Cardiac septum (tissue), 1 donor: ENCODE measurements at regions not wholly inside any gene's neighbourhood (a gene's known extent, or its start where the extent isn't known, plus 50 kb on each side); places are given as distances from the start of the nearest gene placed in this dataset.

Experiments
- DNase-seq: peaks from one replicate; pipeline ENCODE4 v3.0.0-alpha.2; 2020; ENCODE audit warnings: low spot score
- intact Hi-C: fragments of 100-400 bp; cut with DNase I; formaldehyde crosslinking; loops from one replicate; pipeline ENCODE4 v1.14.0; 2022
- donor health status: DM: no; HTN: no; CAD: no.

DNA sequence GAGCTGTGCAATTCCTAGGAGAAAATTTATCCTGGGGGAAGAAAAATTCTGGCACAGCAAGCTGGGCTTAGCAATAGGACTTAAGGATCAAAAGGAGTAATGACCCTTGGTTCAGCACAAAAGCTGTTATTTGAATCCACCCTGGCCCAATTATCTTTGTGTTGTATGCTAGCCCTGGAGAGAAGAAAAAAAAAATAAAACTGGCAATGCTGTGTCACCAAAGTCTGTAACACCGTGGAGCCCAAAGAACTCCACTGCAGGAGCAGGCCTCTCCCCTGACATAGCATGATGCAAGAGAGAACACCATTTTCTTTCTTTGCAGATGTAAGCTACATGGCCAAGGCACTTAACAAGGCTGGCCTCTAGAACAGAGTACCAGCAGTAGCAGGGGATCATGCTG, 63.0 kb upstream of the ARHGAP5 start:
- intact Hi-C loops: no loop called here
- no peak for DNase-seq

DNA sequence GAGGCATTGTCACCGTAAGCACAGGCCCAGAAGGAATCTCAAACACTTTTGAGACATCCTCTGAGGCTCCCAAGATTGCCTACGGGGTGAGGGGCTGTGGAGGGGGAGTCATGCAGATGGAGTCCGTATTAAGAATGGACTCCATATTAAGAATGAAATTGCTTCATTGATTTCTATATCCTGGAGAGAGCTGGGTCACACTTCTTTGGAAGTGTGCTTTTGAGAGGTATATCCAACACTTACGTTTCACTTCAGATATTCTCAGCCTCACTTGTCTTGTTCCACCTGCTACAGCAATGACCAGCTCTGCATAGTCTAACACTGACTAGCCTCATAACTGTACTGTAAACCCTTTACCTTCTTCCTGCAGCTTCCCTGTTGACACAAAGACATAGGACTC, 62.6 kb upstream of the ARHGAP5 start:
- DNase-seq: no peak
- intact Hi-C loops: no loop called here

- DNase-seq: no peak
- intact Hi-C loops: no loop called here
Measured at GRCh38 chr14:32015166-32015565, 61.9 kb upstream of the ARHGAP5 start.

DNA sequence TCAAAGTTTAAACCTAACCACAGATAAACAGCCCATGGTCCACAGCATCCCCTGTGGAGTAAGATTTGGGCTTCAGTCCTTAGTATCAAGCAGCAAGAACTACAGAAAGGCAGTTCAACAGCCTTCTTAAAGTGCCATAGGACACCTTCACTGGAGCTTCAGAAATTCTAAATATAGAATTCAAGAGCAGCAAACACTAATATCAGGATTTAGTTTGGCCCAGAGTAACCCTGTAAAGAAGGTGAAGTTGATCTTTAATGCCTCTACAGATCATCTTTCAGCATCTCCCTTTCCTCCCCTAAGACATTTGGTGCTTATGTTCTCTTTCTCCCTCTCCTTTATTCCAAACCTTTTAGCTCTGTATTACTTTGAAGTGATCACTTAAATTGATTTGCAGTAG, 59.5 kb upstream of the ARHGAP5 start:
- intact Hi-C loops: no loop called here
- no peak for DNase-seq

- intact Hi-C loops: no loop called here
- DNase-seq: no peak
Measured at GRCh38 chr14:32018391-32019092, 58.6 kb upstream of the ARHGAP5 start.

- intact Hi-C loops: no loop called here
- no peak for DNase-seq
Measured at GRCh38 chr14:32019276-32019675, 57.8 kb upstream of the ARHGAP5 start.

- DNase-seq: no peak
- intact Hi-C loops: no loop called here
Measured at GRCh38 chr14:32020882-32021281, 56.2 kb upstream of the ARHGAP5 start.

DNA sequence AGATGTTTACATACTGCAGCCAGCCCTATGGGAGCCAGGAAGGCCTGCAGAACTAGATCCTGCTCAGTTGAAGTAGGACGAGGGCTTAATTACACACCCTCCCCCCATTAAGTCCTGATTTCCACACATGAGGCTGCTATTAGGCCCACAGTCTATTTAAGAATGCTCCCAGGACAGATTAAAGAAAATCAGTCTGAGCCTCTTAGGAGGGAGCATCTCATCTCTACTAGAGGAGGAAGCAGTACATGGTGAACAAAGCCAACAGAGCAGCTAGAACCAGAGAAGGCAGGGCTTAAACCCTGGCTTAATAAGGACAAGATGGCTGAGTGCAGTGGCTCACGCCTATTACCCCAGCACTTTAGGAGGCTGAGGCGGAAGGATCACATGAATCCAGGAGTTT, 55.8 kb upstream of the ARHGAP5 start:
- no peak for DNase-seq

DNA sequence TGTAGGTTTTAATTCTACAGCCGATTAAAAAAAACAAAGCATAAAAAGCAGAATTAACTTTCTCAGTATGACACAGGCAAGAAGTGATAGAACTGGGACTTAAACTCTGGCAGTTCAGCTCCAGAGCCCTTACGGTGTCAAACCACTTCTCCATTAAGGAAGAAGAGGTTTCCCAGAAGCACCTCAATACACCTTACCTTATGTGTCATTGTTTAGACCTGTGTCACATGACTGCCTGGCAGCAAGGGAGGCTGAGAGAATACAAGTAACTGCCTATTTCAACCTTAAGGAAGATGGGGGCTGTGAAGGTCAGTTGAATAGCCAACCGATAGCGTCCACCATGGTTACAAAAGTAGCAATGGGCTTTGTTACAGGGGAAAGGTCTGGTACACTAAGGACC, 54.6 kb upstream of the ARHGAP5 start:
- DNase-seq: no peak
- intact Hi-C loops: no loop called here

More for the DNA sequence above, 55.8 kb upstream of the ARHGAP5 start:
- intact Hi-C loops: no loop called here

GRCh38 chr14:32022938-32023466, 54.1 kb upstream of the ARHGAP5 start:
- no peak for DNase-seq
- intact Hi-C loops: no loop called here

- intact Hi-C loops: no loop called here
- no peak for DNase-seq
Measured at GRCh38 chr14:32023540-32023939, 53.6 kb upstream of the ARHGAP5 start.

DNA sequence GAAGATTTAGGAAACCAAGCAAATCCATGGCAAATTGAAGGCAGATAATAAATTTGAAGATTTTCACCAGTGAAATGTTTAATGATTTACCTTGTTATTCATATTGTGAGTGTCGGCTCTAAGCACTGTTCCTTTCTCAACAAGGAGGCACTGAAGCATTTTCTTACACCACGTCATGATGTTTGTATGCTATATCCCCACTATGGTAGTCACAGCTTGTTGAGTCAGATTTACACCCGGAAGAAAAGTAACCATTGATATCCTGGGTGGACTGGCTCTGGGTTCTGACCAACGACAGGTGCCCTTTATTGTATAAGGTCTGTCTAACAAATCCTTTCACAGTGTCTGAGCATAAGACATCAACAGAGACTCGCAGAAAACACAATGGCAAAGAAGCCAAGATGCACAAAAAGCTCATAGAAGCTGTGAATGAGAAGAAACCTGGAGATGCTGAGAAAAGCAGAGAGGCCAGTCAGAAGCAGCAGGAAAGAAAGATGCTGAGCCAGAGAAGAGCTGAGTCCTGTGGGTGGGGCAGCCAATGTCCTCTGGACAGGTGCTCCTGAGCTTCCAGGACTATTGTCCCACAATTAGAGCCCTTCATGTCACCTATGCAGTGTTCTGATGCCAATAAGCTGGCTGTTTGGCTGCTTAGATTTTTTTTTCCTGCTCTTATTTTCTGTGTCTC, 49.7 kb upstream of the ARHGAP5 start:
- intact Hi-C loops: no loop called here
- no peak for DNase-seq
